GM12875 (cell line): ENCODE measurements at regions not wholly inside any gene's neighbourhood (a gene's known extent, or its start where the extent isn't known, plus 50 kb on each side); places are given as distances from the start of the nearest gene placed in this dataset.
"Not testable (repeated sequence)": the region's sequence is repeated elsewhere in the genome, so short reads cannot be mapped to it uniquely, and the experiment has no call there.

Source experiments
- H3K4me3 ChIP-seq: one replicate; pipeline ENCODE4 v1.5.1; 2011; ENCODE audit warnings: low read depth, low read length, control low read depth
- CTCF ChIP-seq: IDR thresholded peaks from 2 replicates; pipeline ENCODE4 v1.5.1; 2011; ENCODE audit warnings: low read depth, mild to moderate bottlenecking, control low read depth, inconsistent platforms, low read length, moderate library complexity, borderline replicate concordance; ENCODE audit not compliant: insufficient read depth

- H3K4me3 ChIP-seq, result no peak overlapping the region
- TF ChIP-seq CTCF, result no peak
Observed at GRCh38 chr6:112437058-112437457, 89.9 kb downstream of the RFPL4B start.

GRCh38 chr6:112439010-112439409, 91.9 kb downstream of the RFPL4B start:
- TF ChIP-seq CTCF, result no peak
- no peak overlapping the region for H3K4me3 ChIP-seq

GRCh38 chr6:112439432-112439831, 92.3 kb downstream of the RFPL4B start:
- TF ChIP-seq CTCF, result no peak
- no peak overlapping the region for H3K4me3 ChIP-seq

- TF ChIP-seq CTCF, result no peak
- H3K4me3 ChIP-seq, result no peak overlapping the region
Observed at GRCh38 chr6:112441607-112442006, 94.5 kb downstream of the RFPL4B start.

GRCh38 chr6:112443179-112444065, 96.3 kb downstream of the RFPL4B start:
- TF ChIP-seq CTCF, result no peak
- no peak overlapping the region for H3K4me3 ChIP-seq

GRCh38 chr6:112448786-112449185, 101.7 kb downstream of the RFPL4B start:
- H3K4me3 ChIP-seq, result not testable (repeated sequence)

- H3K4me3 ChIP-seq, result no peak overlapping the region
- TF ChIP-seq CTCF, result no peak
Observed at GRCh38 chr6:112450663-112451062, 103.5 kb downstream of the RFPL4B start.
